Calu3 (cell line): ENCODE measurements at regions not wholly inside any gene's neighbourhood (a gene's known extent, or its start where the extent isn't known, plus 50 kb on each side); places are given as distances from the start of the nearest gene placed in this dataset.

Source experiments
- BruUV-seq: library from RNA; stranded (reverse); fragments of 400-500 nt; replicated peaks from 2 replicates; lab custom pipeline; 2021; lab: Mats Ljungman, UMichigan
- CTCF ChIA-PET: fragments of 300-600 bp; sonication (Branson Sonifier 250); formaldehyde crosslinking; loops from one replicate; lab custom pipeline; 2022; ENCODE audit warnings: antibody characterized with exemption; lab: Charles Lee
- DNase-seq: peaks from one replicate; pipeline ENCODE4 v3.0.0; 2022
- H3K27ac Mint-ChIP-seq: one replicate; pipeline ENCODE4 v1.8.0; 2022; ENCODE audit warnings: mixed read lengths; ENCODE audit not compliant: unreplicated experiment
- H3K27me3 Mint-ChIP-seq: one replicate; pipeline ENCODE4 v1.8.0; 2022; ENCODE audit warnings: mixed read lengths; ENCODE audit not compliant: unreplicated experiment
- H3K36me3 Mint-ChIP-seq: one replicate; pipeline ENCODE4 v1.8.0; 2022; ENCODE audit warnings: mild to moderate bottlenecking, moderate library complexity, mixed read lengths; ENCODE audit not compliant: insufficient read depth, unreplicated experiment
- H3K4me1 Mint-ChIP-seq: one replicate; pipeline ENCODE4 v1.8.0; 2022; ENCODE audit warnings: mild to moderate bottlenecking, low read depth, mixed read lengths; ENCODE audit not compliant: unreplicated experiment
- H3K4me3 Mint-ChIP-seq: one replicate; pipeline ENCODE4 v1.8.0; 2022; ENCODE audit warnings: mild to moderate bottlenecking, low read depth, moderate library complexity, mixed read lengths; ENCODE audit not compliant: unreplicated experiment
- H3K9me3 Mint-ChIP-seq: one replicate; pipeline ENCODE4 v1.8.0; 2022; ENCODE audit warnings: low read depth, mixed read lengths; ENCODE audit not compliant: unreplicated experiment
- CTCF ChIP-seq: fragments of 200-600 bp; IDR thresholded peaks from one replicate; pipeline ENCODE4 v1.8.0; 2022; ENCODE audit warnings: antibody characterized with exemption; ENCODE audit not compliant: unreplicated experiment
- intact Hi-C: fragments of 100-400 bp; cut with micrococcal nuclease; formaldehyde crosslinking; loops from one replicate; pipeline ENCODE4 v1.10.0; 2022; ENCODE audit not compliant: unreplicated experiment

- Mint-ChIP-seq H3K27ac (no peak overlapping the region), H3K9me3 (no peaks in the 10 kb centered on the region), H3K4me3 (no peak overlapping the region), H3K27me3 (peaks cover 10% of the 10 kb centered on the region), H3K4me1 (no peaks in the 10 kb centered on the region), H3K36me3 (no peaks in the 10 kb centered on the region)
- TF ChIP-seq CTCF = no peak
- CTCF ChIA-PET = no interaction called here
- BruUV-seq = no TSS peak
- DNase-seq = no peak
- intact Hi-C loops = no loop called here
These were observed 332.7 kb upstream of the KLF12 start for GRCh38 chr13:74466864-74467263.

GRCh38 chr13:74466020-74466419 is 331.8 kb upstream of the KLF12 start:
- no peak overlapping the region for H3K4me3 Mint-ChIP-seq
- no peak overlapping the region for H3K27ac Mint-ChIP-seq
- no peaks in the 10 kb centered on the region for H3K4me1 Mint-ChIP-seq
- no peaks in the 10 kb centered on the region for H3K36me3 Mint-ChIP-seq
- DNase-seq = no peak
- no TSS peak for BruUV-seq
- no peak for TF ChIP-seq CTCF
- H3K27me3 Mint-ChIP-seq = peaks cover 10% of the 10 kb centered on the region
- intact Hi-C loops = no loop called here
- H3K9me3 Mint-ChIP-seq = no peaks in the 10 kb centered on the region
- CTCF ChIA-PET = no interaction called here

GRCh38 chr13:74465271-74465670 is 331.1 kb upstream of the KLF12 start:
- H3K4me3 Mint-ChIP-seq = no peak overlapping the region
- H3K27me3 Mint-ChIP-seq = peaks cover 10% of the 10 kb centered on the region
- no peaks in the 10 kb centered on the region for H3K4me1 Mint-ChIP-seq
- intact Hi-C loops = no loop called here
- BruUV-seq = no TSS peak
- H3K27ac Mint-ChIP-seq = no peak overlapping the region
- DNase-seq = no peak
- CTCF ChIA-PET = no interaction called here
- no peaks in the 10 kb centered on the region for H3K9me3 Mint-ChIP-seq
- TF ChIP-seq CTCF = no peak
- no peaks in the 10 kb centered on the region for H3K36me3 Mint-ChIP-seq

- no peak for TF ChIP-seq CTCF
- H3K36me3 Mint-ChIP-seq = no peaks in the 10 kb centered on the region
These were observed 330.5 kb upstream of the KLF12 start for GRCh38 chr13:74464670-74465069.

More at GRCh38 chr13:74464670-74465069, 330.5 kb upstream of the KLF12 start:
- no peaks in the 10 kb centered on the region for H3K4me1 Mint-ChIP-seq
- no peak for DNase-seq
- intact Hi-C loops = no loop called here
- H3K4me3 Mint-ChIP-seq = no peak overlapping the region
- peaks cover 10% of the 10 kb centered on the region for H3K27me3 Mint-ChIP-seq
- no peaks in the 10 kb centered on the region for H3K9me3 Mint-ChIP-seq
- H3K27ac Mint-ChIP-seq = no peak overlapping the region
- no TSS peak for BruUV-seq
- CTCF ChIA-PET = no interaction called here
